A549 (cell line): ENCODE measurements at regions not wholly inside any gene's neighbourhood (a gene's known extent, or its start where the extent isn't known, plus 50 kb on each side); places are given as distances from the start of the nearest gene placed in this dataset.

Experiments
- ATAC-seq, 2 experiments: fragments of 200-7000 bp in 1 of 2; fragments of >200 bp in 1 of 2; cut with Nextera tagmentation in 1 of 2; cut with Tn5 transposase in 1 of 2; 3 replicates each; pipeline versions ENCODE4 v1.8.0 to v1.9.1; 2018 to 2020; ENCODE audit warnings: mild to moderate bottlenecking in 1 of 2, moderate library complexity in 1 of 2
- CTCF ChIA-PET: fragments of 300-600 bp; sonication (Branson Sonifier 250); formaldehyde crosslinking; extraction: SDS; loops from one replicate; lab custom pipeline; 2021; ENCODE audit warnings: antibody characterized with exemption, inconsistent platforms; lab: Yijun Ruan, JAX
- POLR2A ChIA-PET: fragments of 350-600 bp; formaldehyde crosslinking; extraction: SDS; loops from one replicate; lab custom pipeline; 2021; ENCODE audit warnings: antibody characterized with exemption, inconsistent platforms; lab: Yijun Ruan, JAX
- DNase-seq, 2 experiments: peaks; one replicate each; pipeline versions ENCODE4 v3.0.0 to v3.0.0-alpha.2; 2011 to 2016; ENCODE audit warnings: low read depth in 1 of 2, low spot score in 1 of 2
- FAIRE-seq: peaks from 2 replicates; lab custom pipeline; 2011; peaks lifted over from hg19 to GRCh38; lab: Jason Lieb, UNC
- H3K27ac ChIP-seq, 2 experiments: fragments of >200 bp; sonication (Bioruptor Twin); formaldehyde crosslinking; 3 replicates each; pipeline ENCODE4 v1.5.1; 2016 to 2017
- H3K4me1 ChIP-seq: fragments of >200 bp; sonication (Bioruptor Twin); formaldehyde crosslinking; 3 replicates; pipeline ENCODE4 v1.6.1; 2016
- H3K4me2 ChIP-seq: fragments of >200 bp; sonication (Bioruptor Twin); formaldehyde crosslinking; 3 replicates; pipeline ENCODE4 v1.6.1; 2016
- H3K4me3 ChIP-seq: fragments of >200 bp; sonication (Bioruptor Twin); formaldehyde crosslinking; 3 replicates; pipeline ENCODE4 v1.5.1; 2016
- H3K9me3 ChIP-seq: fragments of >200 bp; sonication (Bioruptor Twin); formaldehyde crosslinking; 3 replicates; pipeline ENCODE4 v1.6.1; 2016
- CBX2 ChIP-seq: fragments of 200-600 bp; sonication (generic); IDR thresholded peaks from 2 replicates; pipeline ENCODE4 v1.6.1; 2016; ENCODE audit warnings: low read depth, mild to moderate bottlenecking, borderline replicate concordance
- CBX8 ChIP-seq: fragments of 200-600 bp; sonication (generic); IDR thresholded peaks from 2 replicates; pipeline ENCODE4 v1.6.1; 2016
- CHD2 ChIP-seq: fragments of 150-350 bp; IDR thresholded peaks from 2 replicates; pipeline ENCODE4 v1.6.1; 2014; ENCODE audit warnings: low read length; ENCODE audit not compliant: partially characterized antibody
- CTCF ChIP-seq: fragments of >200 bp; sonication (Bioruptor Twin); formaldehyde crosslinking; IDR thresholded peaks from 3 replicates; pipeline ENCODE4 v1.5.1; 2016
- EHF ChIP-seq: fragments of 250-450 bp; sonication (Bioruptor Pico); IDR thresholded peaks from 2 replicates; pipeline ENCODE4 v1.5.0; 2020; ENCODE audit warnings: mild to moderate bottlenecking
- ELK1 ChIP-seq: fragments of 150-350 bp; IDR thresholded peaks from 2 replicates; pipeline ENCODE4 v1.6.1; 2014; ENCODE audit warnings: low read depth, mild to moderate bottlenecking, low read length
- EP300 ChIP-seq, 2 experiments: fragments of >200 bp; sonication (Bioruptor Twin); formaldehyde crosslinking; IDR thresholded peaks; 2 replicates in 1 of 2; 3 replicates in 1 of 2; pipeline ENCODE4 v1.6.1; 2016 to 2017
- ESRRA ChIP-seq: fragments of 150-350 bp; IDR thresholded peaks from 2 replicates; pipeline ENCODE4 v1.6.1; 2014; ENCODE audit warnings: mild to moderate bottlenecking, low read length, borderline replicate concordance
- FOSB ChIP-seq: fragments of 250-450 bp; sonication (Bioruptor Pico); IDR thresholded peaks from 2 replicates; pipeline ENCODE4 v1.5.0; 2020; ENCODE audit warnings: mild to moderate bottlenecking, moderate library complexity
- FOSL2 ChIP-seq, 2 experiments: fragments of 450-650 bp in 1 of 2; fragments of >200 bp in 1 of 2; sonication (Bioruptor Twin) in 1 of 2; formaldehyde crosslinking; IDR thresholded peaks; 2 replicates each; pipeline versions ENCODE4 v1.5.0 to v1.6.1; 2016 to 2020; ENCODE audit warnings: mild to moderate bottlenecking in 1 of 2, moderate library complexity in 1 of 2
- GATA3 ChIP-seq: IDR thresholded peaks from 2 replicates; pipeline ENCODE4 v1.6.1; 2012; ENCODE audit warnings: borderline replicate concordance
- HDAC2 ChIP-seq: fragments of 200-600 bp; sonication (generic); IDR thresholded peaks from 2 replicates; pipeline ENCODE4 v1.6.1; 2016
- HOXB13 ChIP-seq: fragments of 250-450 bp; sonication (Bioruptor Pico); IDR thresholded peaks from 2 replicates; pipeline ENCODE4 v1.5.0; 2020; ENCODE audit warnings: low read depth, mild to moderate bottlenecking, moderate library complexity
- HOXB5 ChIP-seq: fragments of 250-450 bp; sonication (Bioruptor Pico); IDR thresholded peaks from 2 replicates; pipeline ENCODE4 v1.5.0; 2020; ENCODE audit warnings: mild to moderate bottlenecking, moderate library complexity
- JUNB ChIP-seq: fragments of >200 bp; sonication (Bioruptor Twin); formaldehyde crosslinking; IDR thresholded peaks from 2 replicates; pipeline ENCODE4 v1.6.1; 2016
- KDM1A ChIP-seq: fragments of 200-600 bp; sonication (generic); IDR thresholded peaks from 2 replicates; pipeline ENCODE4 v1.6.1; 2016; ENCODE audit warnings: low read depth, mild to moderate bottlenecking
- MAFK ChIP-seq: fragments of 450-650 bp; IDR thresholded peaks from 2 replicates; pipeline ENCODE4 v1.6.1; 2014; ENCODE audit not compliant: partially characterized antibody
- MAX ChIP-seq: IDR thresholded peaks from 2 replicates; pipeline ENCODE4 v1.6.1; 2012
- NPAS2 ChIP-seq: fragments of 250-450 bp; sonication (Bioruptor Pico); IDR thresholded peaks from 2 replicates; pipeline ENCODE4 v1.8.0; 2022; ENCODE audit warnings: mild to moderate bottlenecking, moderate library complexity, borderline replicate concordance
- PHF8 ChIP-seq: fragments of 200-600 bp; sonication (generic); IDR thresholded peaks from 2 replicates; pipeline ENCODE4 v1.6.1; 2016; ENCODE audit warnings: low read depth, mild to moderate bottlenecking, antibody characterized with exemption, moderate library complexity, borderline replicate concordance
- RARB ChIP-seq: fragments of 250-450 bp; sonication (Bioruptor Pico); IDR thresholded peaks from 2 replicates; pipeline ENCODE4 v1.8.0; 2021; ENCODE audit warnings: mild to moderate bottlenecking, moderate library complexity
- REST ChIP-seq: fragments of 200-600 bp; sonication (generic); IDR thresholded peaks from 2 replicates; pipeline ENCODE4 v1.6.1; 2016; ENCODE audit warnings: antibody characterized with exemption, mild to moderate bottlenecking, moderate library complexity
- RFX5 ChIP-seq: fragments of 450-650 bp; IDR thresholded peaks from 2 replicates; pipeline ENCODE4 v1.7.1; 2014; ENCODE audit warnings: antibody characterized with exemption, mild to moderate bottlenecking, moderate library complexity
- TP53 ChIP-seq: fragments of 250-450 bp; sonication (Bioruptor Pico); IDR thresholded peaks from 2 replicates; pipeline ENCODE4 v1.5.0; 2021; ENCODE audit warnings: mild to moderate bottlenecking, moderate library complexity
- ZFP36 ChIP-seq: fragments of 450-650 bp; IDR thresholded peaks from 2 replicates; pipeline ENCODE4 v1.6.1; 2014; ENCODE audit warnings: borderline replicate concordance; ENCODE audit not compliant: partially characterized antibody
- ZSCAN20 ChIP-seq: fragments of 250-450 bp; sonication (Bioruptor Pico); IDR thresholded peaks from 2 replicates; pipeline ENCODE4 v1.8.0; 2022; ENCODE audit warnings: mild to moderate bottlenecking, moderate library complexity
- WGBS: methylation state at CpG from one replicate; pipeline ENCODE4 v1.1.6; 2017; ENCODE audit errors: missing lambda C conversion rate; 5-methylcytosine and 5-hydroxymethylcytosine counted together

GRCh38 chr2:215835657-215836056, 177.7 kb downstream of the MREG start:
- POLR2A ChIA-PET, result no interaction called here
- CTCF ChIA-PET, result no interaction called here
- no peak for ATAC-seq
- H3K4me2 ChIP-seq, result no peak overlapping the region
- H3K9me3 ChIP-seq, result no peaks in the 10 kb centered on the region
- H3K4me3 ChIP-seq, result no peak overlapping the region
- H3K4me1 ChIP-seq, result peaks cover 33% of the 10 kb centered on the region
- 59% methylated on average over 1 of the region's 1 CpG for WGBS
- FAIRE-seq, result no peak
- DNase-seq, result no peak
- TF ChIP-seq CBX2, result no peak
- TF ChIP-seq GATA3, result no peak
- TF ChIP-seq PHF8, result no peak
- no peak for TF ChIP-seq ESRRA
- no peak for TF ChIP-seq REST
- no peak for TF ChIP-seq NPAS2 (CRISPR knock-in tag)
- no peak for TF ChIP-seq TP53 (CRISPR knock-in tag)
- no peak for TF ChIP-seq EP300 (IDR thresholded peaks at IDR 0.05)
- TF ChIP-seq ELK1, result no peak
- peak overlapping the region in 1 of 2 experiments; percentile 12; a peak in 1 of 6 replicates for H3K27ac ChIP-seq

- ATAC-seq (no peak), DNase-seq (no peak), FAIRE-seq (no peak)
- Histone ChIP-seq H3K4me1 (peaks cover 37% of the 10 kb centered on the region), H3K27ac (peak overlapping the region in 1 of 2 experiments; percentile 70; a peak in 1 of 6 replicates), H3K4me3 (no peak overlapping the region), H3K9me3 (no peaks in the 10 kb centered on the region), H3K4me2 (no peak overlapping the region)
- CTCF ChIA-PET, result no interaction called here
- no peak for TF ChIP-seq MAX
- no peak for TF ChIP-seq MAFK
- WGBS, result 93% methylated on average over 1 of the region's 1 CpG
- POLR2A ChIA-PET, result no interaction called here
Observed at GRCh38 chr2:215835231-215835630, 178.1 kb downstream of the MREG start.

- WGBS, result 54% methylated on average over 5 of the region's 5 CpGs
- H3K4me3 ChIP-seq, result no peak overlapping the region
- H3K4me2 ChIP-seq, result peak overlapping the region; percentile 50
- ATAC-seq, result peak in 1 of 2 experiments; percentile 62; a peak in 2 of 6 replicates
- no peaks in the 10 kb centered on the region for H3K9me3 ChIP-seq
- CTCF ChIA-PET, result no interaction called here
- DNase-seq, result peak in 1 of 2 experiments; percentile 65
- peak overlapping the region; percentile 60 to 70 for H3K27ac ChIP-seq
- peaks cover 39% of the 10 kb centered on the region for H3K4me1 ChIP-seq
- POLR2A ChIA-PET, result interaction anchor here (0.6 kb wide), 2 partner anchors 10 to 522 kb away, joined by 5 to 6 read pairs; partner anchors contain the start of gene ATIC
- no peak for FAIRE-seq
- no peak for TF ChIP-seq ZFP36
- TF ChIP-seq GATA3, result no peak
- TF ChIP-seq CBX8, result no peak
- no peak for TF ChIP-seq MAFK
- TF ChIP-seq EP300 (IDR thresholded peaks at IDR 0.05), result no peak
- no peak for TF ChIP-seq RFX5
- no peak for TF ChIP-seq HOXB5 (CRISPR knock-in tag)
- TF ChIP-seq MAX, result no peak
- no peak for TF ChIP-seq ZSCAN20
- no peak for TF ChIP-seq HOXB13 (CRISPR knock-in tag)
- no peak for TF ChIP-seq RARB
- no peak for TF ChIP-seq JUNB
- TF ChIP-seq CTCF, result no peak
- TF ChIP-seq KDM1A, result no peak
- TF ChIP-seq FOSB (CRISPR knock-in tag), result no peak
- TF ChIP-seq FOSL2 (IDR thresholded peaks at IDR 0.05), result no peak
- no peak for TF ChIP-seq FOSL2 (CRISPR knock-in tag; IDR thresholded peaks at IDR 0.05)
- no peak for TF ChIP-seq EHF (CRISPR knock-in tag)
- no peak for TF ChIP-seq HDAC2
- no peak for TF ChIP-seq CHD2
Observed at GRCh38 chr2:215833531-215834162, 179.7 kb downstream of the MREG start.
